ENCODE measurements at regions not wholly inside any gene's neighbourhood (a gene's known extent, or its start where the extent isn't known, plus 50 kb on each side); places are given as distances from the start of the nearest gene placed in this dataset.

DNA sequence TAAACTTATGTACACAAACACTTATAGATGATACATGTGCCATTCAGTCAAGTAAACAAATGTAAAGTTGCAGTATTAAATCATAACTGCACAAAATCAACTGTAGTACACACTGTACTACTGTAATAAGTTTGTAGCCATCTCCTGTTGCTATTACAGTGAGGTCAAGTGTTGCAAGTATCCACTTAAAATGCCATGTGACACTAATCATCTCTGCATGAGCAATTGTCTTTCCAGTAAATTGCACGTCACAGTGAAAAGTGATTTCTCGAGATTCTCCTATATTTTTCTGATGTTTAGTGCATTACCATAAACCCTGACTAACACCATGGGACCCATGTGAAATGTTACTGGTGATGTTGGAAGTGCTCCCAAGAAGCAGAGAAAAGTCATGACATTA lies 293.3 kb upstream of the SP4 start:
- TF ChIP-seq, protein P1, sequence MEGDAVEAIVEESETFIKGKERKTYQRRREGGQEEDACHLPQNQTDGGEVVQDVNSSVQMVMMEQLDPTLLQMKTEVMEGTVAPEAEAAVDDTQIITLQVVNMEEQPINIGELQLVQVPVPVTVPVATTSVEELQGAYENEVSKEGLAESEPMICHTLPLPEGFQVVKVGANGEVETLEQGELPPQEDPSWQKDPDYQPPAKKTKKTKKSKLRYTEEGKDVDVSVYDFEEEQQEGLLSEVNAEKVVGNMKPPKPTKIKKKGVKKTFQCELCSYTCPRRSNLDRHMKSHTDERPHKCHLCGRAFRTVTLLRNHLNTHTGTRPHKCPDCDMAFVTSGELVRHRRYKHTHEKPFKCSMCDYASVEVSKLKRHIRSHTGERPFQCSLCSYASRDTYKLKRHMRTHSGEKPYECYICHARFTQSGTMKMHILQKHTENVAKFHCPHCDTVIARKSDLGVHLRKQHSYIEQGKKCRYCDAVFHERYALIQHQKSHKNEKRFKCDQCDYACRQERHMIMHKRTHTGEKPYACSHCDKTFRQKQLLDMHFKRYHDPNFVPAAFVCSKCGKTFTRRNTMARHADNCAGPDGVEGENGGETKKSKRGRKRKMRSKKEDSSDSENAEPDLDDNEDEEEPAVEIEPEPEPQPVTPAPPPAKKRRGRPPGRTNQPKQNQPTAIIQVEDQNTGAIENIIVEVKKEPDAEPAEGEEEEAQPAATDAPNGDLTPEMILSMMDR (IDR thresholded peaks at IDR 0.05), result no peak
- no peak for TF ChIP-seq POLR2A (IDR thresholded peaks at IDR 0.05)

Data from lower leg skin (tissue), 3 donors.